ENCODE measurements at regions not wholly inside any gene's neighbourhood (a gene's known extent, or its start where the extent isn't known, plus 50 kb on each side); places are given as distances from the start of the nearest gene placed in this dataset.

DNA sequence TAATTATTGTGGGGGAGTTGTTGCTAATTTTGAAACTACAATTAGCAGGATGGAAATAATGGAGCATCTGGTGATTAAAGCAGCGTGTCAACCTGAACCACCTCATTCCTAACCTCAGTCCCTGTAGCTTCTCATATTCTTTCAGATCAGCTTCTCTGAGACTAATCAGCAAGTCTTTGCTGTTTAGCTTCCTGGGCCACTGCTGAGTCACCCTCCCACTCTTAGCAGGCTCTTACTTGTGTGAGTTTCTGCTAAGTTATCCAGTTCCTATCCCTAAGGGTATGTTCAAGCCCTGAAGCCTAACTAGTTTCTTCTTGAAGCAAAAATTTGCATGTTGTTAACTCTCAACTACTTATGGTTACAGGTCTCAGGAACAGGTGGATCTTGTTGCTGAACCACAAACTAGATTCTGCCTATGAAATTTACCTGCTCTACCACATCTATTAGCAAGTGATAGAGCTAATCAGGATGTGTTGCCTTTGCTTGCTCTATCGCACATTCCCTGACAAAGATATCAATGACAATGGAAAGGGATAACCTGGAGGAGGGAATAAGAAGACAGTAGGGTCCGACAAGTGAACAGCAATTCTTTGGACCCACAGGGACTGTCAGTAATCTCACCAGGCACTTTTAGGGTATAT lies 134.2 kb downstream of the EIF4E start:
- no peak overlapping the region for H4K91ac ChIP-seq (ENCODE audit: insufficient read depth, low read depth, low read length)
- no peak overlapping the region for H2BK20ac ChIP-seq (ENCODE audit: low read depth, low read length)
- no peak overlapping the region for H2AK9ac ChIP-seq (replicated peaks; ENCODE audit: low read depth, low read length, poor library complexity)
- no peak overlapping the region for H3K4me2 ChIP-seq (ENCODE audit: low read depth, low read length)
- CTCF ChIA-PET: no interaction called here
- H2BK5ac ChIP-seq (ENCODE audit: low read depth, low read length, poor library complexity, severe bottlenecking): no peak overlapping the region
- no peak overlapping the region for H4K8ac ChIP-seq (ENCODE audit: low read depth in 2 of 2, low read length in 2 of 2)
- no TSS peak for BruUV-seq (replicated peaks)
- POLR2A ChIA-PET (ENCODE audit: unreplicated experiment): no interaction called here
- no peak overlapping the region for H4K5ac ChIP-seq (ENCODE audit: low read depth, low read length)
- in situ Hi-C loops (cut with MboI; ENCODE audit: low sequenced_read_pairs) (no loop called here), intact Hi-C loops (cut with micrococcal nuclease) (no loop called here), dilution Hi-C loops (cut with HindIII; ENCODE audit: low sequenced_read_pairs, unreplicated experiment) (no loop called here)
- H2BK120ac ChIP-seq (ENCODE audit: low read depth, low read length): no peak overlapping the region
- TF ChIP-seq, protein P1, sequence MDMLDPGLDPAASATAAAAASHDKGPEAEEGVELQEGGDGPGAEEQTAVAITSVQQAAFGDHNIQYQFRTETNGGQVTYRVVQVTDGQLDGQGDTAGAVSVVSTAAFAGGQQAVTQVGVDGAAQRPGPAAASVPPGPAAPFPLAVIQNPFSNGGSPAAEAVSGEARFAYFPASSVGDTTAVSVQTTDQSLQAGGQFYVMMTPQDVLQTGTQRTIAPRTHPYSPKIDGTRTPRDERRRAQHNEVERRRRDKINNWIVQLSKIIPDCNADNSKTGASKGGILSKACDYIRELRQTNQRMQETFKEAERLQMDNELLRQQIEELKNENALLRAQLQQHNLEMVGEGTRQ (IDR thresholded peaks at IDR 0.05; ENCODE audit: low read depth, low read length): no peak
- peak; percentile 49; the same call in 1 of the 2 replicates for TF ChIP-seq NFE2L2 (IDR thresholded peaks at IDR 0.05; ENCODE audit: low read depth, low read length)
- no peaks in the 10 kb centered on the region for H3K4me1 ChIP-seq (ENCODE audit: control insufficient read depth, insufficient read depth, low read length)
- H3K4ac ChIP-seq (ENCODE audit: low read depth, low read length): no peak overlapping the region
- H3K79me1 ChIP-seq (ENCODE audit: low read depth in 1 of 2, low read length in 2 of 2): no peaks in the 10 kb centered on the region
- H3K27ac ChIP-seq (ENCODE audit: insufficient read depth, low read length): no peak overlapping the region
- H2BK15ac ChIP-seq (ENCODE audit: low read depth, low read length): no peak overlapping the region
- no peaks in the 10 kb centered on the region for H3K36me3 ChIP-seq (ENCODE audit: control insufficient read depth, insufficient read depth, low read length)
- H3K27me3 ChIP-seq (ENCODE audit: control insufficient read depth, insufficient read depth, low read length): peaks cover 5% of the 10 kb centered on the region
- ATAC-seq (ENCODE audit: low read depth) (peak; percentile 96), DNase-seq (peak; percentile 73)
- H3K4me3 ChIP-seq (ENCODE audit: insufficient read depth, low read depth, low read length): no peak overlapping the region
- no peaks in the 10 kb centered on the region for H4K20me1 ChIP-seq (ENCODE audit: insufficient read depth, low read length)
- H3K56ac ChIP-seq (ENCODE audit: extremely low read depth, insufficient read depth, low read length): no peak overlapping the region
- no peak overlapping the region for H3K23ac ChIP-seq (ENCODE audit: low read depth, low read length)
- H2AK5ac ChIP-seq (ENCODE audit: low read depth, low read length): no peak overlapping the region
- H2AFZ ChIP-seq (replicated peaks; ENCODE audit: low read length, poor library complexity): no peak overlapping the region
- no peak overlapping the region for H3K18ac ChIP-seq (ENCODE audit: low read depth, low read length)
- H3K14ac ChIP-seq (replicated peaks; ENCODE audit: low read depth, low read length): no peak overlapping the region
- no peaks in the 10 kb centered on the region for H3K9me1 ChIP-seq (ENCODE audit: insufficient read depth, low read length)
- H3K9me3 ChIP-seq (ENCODE audit: control insufficient read depth, insufficient read depth, low read length): no peaks in the 10 kb centered on the region
- WGBS, 2 experiments (ENCODE audit: extremely low coverage in 2 of 2, insufficient read length in 1 of 2): no CpG with 5 or more reads among the region's 3 CpGs
- H3K9ac ChIP-seq (ENCODE audit: low read depth, low read length): no peak overlapping the region
